ENCODE measurements at regions not wholly inside any gene's neighbourhood (a gene's known extent, or its start where the extent isn't known, plus 50 kb on each side); places are given as distances from the start of the nearest gene placed in this dataset.

- TF ChIP-seq CTCF (IDR thresholded peaks at IDR 0.05; ENCODE audit: low read depth, low read length) = no peak; the same call in 1 of the 2 replicates
- TF ChIP-seq EZH2phosphoT487 (IDR thresholded peaks at IDR 0.05; ENCODE audit: low read depth) = no peak
These were observed 603.5 kb downstream of the RPL10L start for GRCh38 chr14:46048127-46048526.

Measured in OCI-LY3 (cell line).